IMR-90 (cell line): ENCODE measurements at regions not wholly inside any gene's neighbourhood (a gene's known extent, or its start where the extent isn't known, plus 50 kb on each side); places are given as distances from the start of the nearest gene placed in this dataset.

ENCODE experiments used
- ATAC-seq: fragments of 200-7000 bp; cut with Tn5 transposase; 2 replicates; pipeline ENCODE4 v1.9.1; 2020; ENCODE audit warnings: low read depth, mild to moderate bottlenecking, moderate library complexity
- BruUV-seq: library from RNA; stranded (reverse); fragments of 400-500 nt; replicated peaks from 2 replicates; lab custom pipeline; 2021; lab: Mats Ljungman, UMichigan
- CTCF ChIA-PET: fragments of 300-600 bp; formaldehyde crosslinking; extraction: SDS; loops from one replicate; lab custom pipeline; 2021; ENCODE audit warnings: antibody characterized with exemption; lab: Yijun Ruan, JAX
- POLR2A ChIA-PET: fragments of 300-600 bp; sonication (Branson Sonifier 250); formaldehyde crosslinking; loops from one replicate; lab custom pipeline; 2022; ENCODE audit warnings: antibody characterized with exemption; ENCODE audit not compliant: unreplicated experiment; lab: Charles Lee
- DNase-seq: peaks from one replicate; pipeline ENCODE4 v3.0.0; 2013
- H2AFZ ChIP-seq: replicated peaks from 2 replicates; pipeline ENCODE3; 2013; ENCODE audit warnings: low read length, mild to moderate bottlenecking; ENCODE audit not compliant: poor library complexity
- H2AK5ac ChIP-seq: 2 replicates; pipeline ENCODE4 v1.6.1; 2013; ENCODE audit warnings: low read depth, low read length, inconsistent platforms
- H2AK9ac ChIP-seq: replicated peaks from 2 replicates; pipeline ENCODE3; 2013; ENCODE audit warnings: mild to moderate bottlenecking, low read depth, low read length, moderate library complexity; ENCODE audit not compliant: poor library complexity
- H2BK120ac ChIP-seq: 2 replicates; pipeline ENCODE4 v1.6.1; 2013; ENCODE audit warnings: low read depth, low read length, inconsistent platforms
- H2BK15ac ChIP-seq: 3 replicates; pipeline ENCODE4 v1.6.1; 2013; ENCODE audit warnings: low read depth, low read length, inconsistent platforms
- H2BK20ac ChIP-seq: 2 replicates; pipeline ENCODE4 v1.6.1; 2013; ENCODE audit warnings: low read depth, mild to moderate bottlenecking, inconsistent platforms, low read length, moderate library complexity
- H2BK5ac ChIP-seq: 2 replicates; pipeline ENCODE4 v1.6.1; 2013; ENCODE audit warnings: mild to moderate bottlenecking, low read depth, low read length, inconsistent platforms; ENCODE audit not compliant: poor library complexity, severe bottlenecking
- H3K14ac ChIP-seq: replicated peaks from 2 replicates; pipeline ENCODE4 v1.6.1; 2013; ENCODE audit warnings: low read depth, low read length, inconsistent platforms
- H3K18ac ChIP-seq: 2 replicates; pipeline ENCODE4 v1.6.1; 2013; ENCODE audit warnings: low read depth, low read length, control low read depth
- H3K23ac ChIP-seq: 2 replicates; pipeline ENCODE4 v1.6.1; 2013; ENCODE audit warnings: low read depth, low read length, inconsistent platforms
- H3K27ac ChIP-seq: 2 replicates; pipeline ENCODE4 v1.5.1; 2013; ENCODE audit warnings: mild to moderate bottlenecking, control low read depth, low read length; ENCODE audit not compliant: insufficient read depth
- H3K27me3 ChIP-seq: 2 replicates; pipeline ENCODE4 v1.6.1; 2013; ENCODE audit warnings: low read length; ENCODE audit not compliant: control insufficient read depth, insufficient read depth
- H3K36me3 ChIP-seq: 2 replicates; pipeline ENCODE4 v1.6.1; 2013; ENCODE audit warnings: low read length, mixed read lengths; ENCODE audit not compliant: control insufficient read depth, insufficient read depth
- H3K4ac ChIP-seq: 2 replicates; pipeline ENCODE4 v1.6.1; 2013; ENCODE audit warnings: low read depth, low read length, inconsistent platforms
- H3K4me1 ChIP-seq: 2 replicates; pipeline ENCODE4 v1.6.1; 2013; ENCODE audit warnings: low read length, mixed read lengths; ENCODE audit not compliant: control insufficient read depth, insufficient read depth
- H3K4me2 ChIP-seq: 2 replicates; pipeline ENCODE4 v1.6.1; 2013; ENCODE audit warnings: low read depth, mild to moderate bottlenecking, control low read depth, low read length, moderate library complexity
- H3K4me3 ChIP-seq: 2 replicates; pipeline ENCODE4 v1.5.1; 2013; ENCODE audit warnings: low read depth, mild to moderate bottlenecking, control low read depth, low read length, moderate library complexity; ENCODE audit not compliant: insufficient read depth
- H3K56ac ChIP-seq: 2 replicates; pipeline ENCODE4 v1.6.1; 2013; ENCODE audit warnings: low read length, inconsistent platforms; ENCODE audit not compliant: insufficient read depth; ENCODE audit errors: extremely low read depth
- H3K79me1 ChIP-seq, 2 experiments: 2 replicates each; pipeline ENCODE4 v1.6.1; 2013; ENCODE audit warnings: low read length in 2 of 2, inconsistent platforms in 1 of 2, low read depth in 1 of 2
- H3K9ac ChIP-seq: 2 replicates; pipeline ENCODE4 v1.6.1; 2013; ENCODE audit warnings: low read depth, low read length, control low read depth
- H3K9me1 ChIP-seq: 2 replicates; pipeline ENCODE4 v1.6.1; 2013; ENCODE audit warnings: low read length, inconsistent platforms; ENCODE audit not compliant: insufficient read depth
- H3K9me3 ChIP-seq: 2 replicates; pipeline ENCODE4 v1.6.1; 2013; ENCODE audit warnings: low read length; ENCODE audit not compliant: control insufficient read depth, insufficient read depth
- H4K20me1 ChIP-seq: 2 replicates; pipeline ENCODE4 v1.6.1; 2013; ENCODE audit warnings: low read length, inconsistent platforms; ENCODE audit not compliant: insufficient read depth
- H4K5ac ChIP-seq: 2 replicates; pipeline ENCODE4 v1.6.1; 2013; ENCODE audit warnings: mild to moderate bottlenecking, low read depth, low read length, control low read depth
- H4K8ac ChIP-seq, 2 experiments: 2 replicates each; pipeline ENCODE4 v1.6.1; 2013; ENCODE audit warnings: low read depth in 2 of 2, low read length in 2 of 2, control low read depth in 1 of 2, inconsistent platforms in 1 of 2
- H4K91ac ChIP-seq: 2 replicates; pipeline ENCODE4 v1.6.1; 2013; ENCODE audit warnings: low read depth, low read length, inconsistent platforms; ENCODE audit not compliant: insufficient read depth
- BHLHE40 ChIP-seq: fragments of 150-350 bp; IDR thresholded peaks from 2 replicates; pipeline ENCODE4 v1.6.1; 2016; ENCODE audit warnings: mild to moderate bottlenecking, low read depth, low read length
- CEBPB ChIP-seq: IDR thresholded peaks from 2 replicates; pipeline ENCODE4 v1.6.1; 2012; ENCODE audit warnings: low read depth, low read length, improper control_type of control experiment
- CHD1 ChIP-seq: IDR thresholded peaks from 2 replicates; pipeline ENCODE4 v1.6.1; 2012; ENCODE audit warnings: low read depth, low read length, improper control_type of control experiment
- CTCF ChIP-seq: conservative IDR thresholded peaks from 2 replicates; pipeline ENCODE4 v1.5.1; 2012; ENCODE audit warnings: mild to moderate bottlenecking, low read depth, low read length, improper control_type of control experiment
- ELK1 ChIP-seq: fragments of 150-350 bp; IDR thresholded peaks from 2 replicates; pipeline ENCODE4 v1.6.1; 2016; ENCODE audit warnings: low read depth, mild to moderate bottlenecking, low read length, moderate library complexity, borderline replicate concordance
- FOS ChIP-seq: fragments of 150-350 bp; IDR thresholded peaks from 2 replicates; pipeline ENCODE4 v1.6.1; 2016; ENCODE audit warnings: low read depth, low read length
- MAFK ChIP-seq: IDR thresholded peaks from 2 replicates; pipeline ENCODE4 v1.6.1; 2012; ENCODE audit warnings: low read depth, low read length, improper control_type of control experiment
- MAZ ChIP-seq: IDR thresholded peaks from 2 replicates; pipeline ENCODE4 v1.6.1; 2012; ENCODE audit warnings: low read depth, mild to moderate bottlenecking, low read length, improper control_type of control experiment, moderate library complexity, borderline replicate concordance
- MXI1 ChIP-seq: IDR thresholded peaks from 2 replicates; pipeline ENCODE4 v1.6.1; 2012; ENCODE audit warnings: low read depth, mild to moderate bottlenecking, low read length, moderate library complexity, borderline replicate concordance
- NFE2L2 ChIP-seq: fragments of 150-350 bp; IDR thresholded peaks from 2 replicates; pipeline ENCODE4 v1.6.1; 2016; ENCODE audit warnings: low read depth, mild to moderate bottlenecking, low read length
- POLR2A ChIP-seq: IDR thresholded peaks from 2 replicates; pipeline ENCODE4 v1.6.1; 2012; ENCODE audit warnings: mild to moderate bottlenecking, low read depth, low read length
- RAD21 ChIP-seq: IDR thresholded peaks from 2 replicates; pipeline ENCODE4 v1.6.1; 2012; ENCODE audit warnings: low read length, improper control_type of control experiment
- RCOR1 ChIP-seq: IDR thresholded peaks from 2 replicates; pipeline ENCODE4 v1.6.1; 2012; ENCODE audit warnings: mild to moderate bottlenecking, low read length, improper control_type of control experiment; ENCODE audit not compliant: insufficient replicate concordance
- RFX5 ChIP-seq: IDR thresholded peaks from 2 replicates; pipeline ENCODE4 v1.8.0; 2012; ENCODE audit warnings: low read depth, mild to moderate bottlenecking, low read length, moderate library complexity
- SMC3 ChIP-seq: fragments of 150-350 bp; IDR thresholded peaks from 2 replicates; pipeline ENCODE4 v1.6.1; 2016; ENCODE audit warnings: low read depth, mild to moderate bottlenecking, antibody characterized with exemption, low read length, moderate library complexity
- USF2 ChIP-seq: fragments of 150-350 bp; IDR thresholded peaks from 2 replicates; pipeline ENCODE4 v1.6.1; 2017; ENCODE audit warnings: mild to moderate bottlenecking, antibody characterized with exemption, low read length, low read depth
- WGBS, 2 experiments: methylation state at CpG; one replicate each; pipeline versions ENCODE4 v1.1.5 to v1.1.7; 2013; ENCODE audit warnings: missing lambda C conversion rate in 2 of 2; ENCODE audit not compliant: insufficient read length in 1 of 2; ENCODE audit errors: extremely low coverage in 2 of 2; 5-methylcytosine and 5-hydroxymethylcytosine counted together
- dilution Hi-C: fragments of 300-500 bp; cut with HindIII; formaldehyde crosslinking; loops from one replicate; pipeline ENCODE4 v1.14.3; 2018; ENCODE audit warnings: low sequenced_read_pairs; ENCODE audit not compliant: unreplicated experiment
- in situ Hi-C: fragments of 300-500 bp; cut with MboI; formaldehyde crosslinking; loops from 3 replicates; pipeline ENCODE4 v1.14.3; 2019; ENCODE audit warnings: low sequenced_read_pairs, inconsistent platforms, mixed read lengths
- intact Hi-C: fragments of 100-400 bp; cut with micrococcal nuclease; formaldehyde crosslinking; loops from 2 replicates; pipeline ENCODE4 v1.10.0; 2022

- Histone ChIP-seq H2BK20ac (no peak overlapping the region), H2BK5ac (no peak overlapping the region), H2BK15ac (no peak overlapping the region), H3K27me3 (no peaks in the 10 kb centered on the region), H4K20me1 (no peaks in the 10 kb centered on the region), H3K14ac (no peak overlapping the region), H3K18ac (no peak overlapping the region), H3K4ac (no peak overlapping the region), H3K4me2 (no peak overlapping the region), H3K27ac (no peak overlapping the region), H3K9me1 (no peaks in the 10 kb centered on the region), H4K91ac (no peak overlapping the region), H3K56ac (no peak overlapping the region), H3K9ac (no peak overlapping the region), H2BK120ac (no peak overlapping the region), H2AK9ac (no peak overlapping the region), H2AFZ (no peak overlapping the region), H3K23ac (no peak overlapping the region), H3K4me1 (no peaks in the 10 kb centered on the region), H3K36me3 (no peaks in the 10 kb centered on the region), H2AK5ac (no peak overlapping the region), H4K8ac (no peak overlapping the region), H3K4me3 (no peak overlapping the region), H3K79me1 (no peaks in the 10 kb centered on the region), H4K5ac (no peak overlapping the region), H3K9me3 (no peaks in the 10 kb centered on the region)
- in situ Hi-C loops (no loop called here), intact Hi-C loops (no loop called here), dilution Hi-C loops (no loop called here)
- DNase-seq (no peak), ATAC-seq (no peak)
- no CpG with 5 or more reads among the region's 2 CpGs for WGBS, 2 experiments
- POLR2A ChIA-PET, result no interaction called here
- TF ChIP-seq SMC3, result no peak
- TF ChIP-seq USF2, result no peak
- no peak for TF ChIP-seq RCOR1
- no peak for TF ChIP-seq CTCF
- no peak for TF ChIP-seq RFX5
- TF ChIP-seq MAZ, result no peak
- no peak for TF ChIP-seq RAD21
- TF ChIP-seq ELK1, result no peak
- no peak for TF ChIP-seq CEBPB
- TF ChIP-seq BHLHE40, result no peak
- no peak for TF ChIP-seq NFE2L2
- no peak for TF ChIP-seq MAFK
- TF ChIP-seq MXI1, result no peak
- TF ChIP-seq POLR2A, result no peak
- TF ChIP-seq CHD1, result no peak
- no peak for TF ChIP-seq FOS
- BruUV-seq, result no TSS peak
- CTCF ChIA-PET, result no interaction called here
Measured at GRCh38 chr13:86945584-86945983, 725.6 kb upstream of the SLITRK5 start.
